ENCODE measurements at regions not wholly inside any gene's neighbourhood (a gene's known extent, or its start where the extent isn't known, plus 50 kb on each side); places are given as distances from the start of the nearest gene placed in this dataset.
"Not testable (repeated sequence)": the region's sequence is repeated elsewhere in the genome, so short reads cannot be mapped to it uniquely, and the experiment has no call there.

DNA sequence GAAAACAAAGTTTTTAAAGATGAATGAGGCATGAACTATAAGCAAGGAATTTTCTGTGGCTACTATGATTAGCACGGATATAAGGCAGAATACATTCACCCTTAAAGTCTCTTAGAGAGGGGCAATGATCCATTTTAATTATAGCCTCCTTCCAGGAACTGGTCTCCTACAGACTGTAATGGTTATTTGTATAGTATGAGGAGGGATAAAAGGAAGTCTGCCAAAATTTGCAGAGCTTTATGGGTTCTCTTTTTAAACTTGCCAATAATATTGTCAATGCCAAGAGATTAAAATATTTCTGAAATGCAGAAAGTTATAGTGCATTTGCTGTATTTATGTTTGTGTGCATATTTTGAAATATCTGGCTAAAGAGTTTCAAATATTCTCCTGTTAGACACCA, 271.4 kb upstream of the LUZP2 start:
- DNase-seq: no peak

DNA sequence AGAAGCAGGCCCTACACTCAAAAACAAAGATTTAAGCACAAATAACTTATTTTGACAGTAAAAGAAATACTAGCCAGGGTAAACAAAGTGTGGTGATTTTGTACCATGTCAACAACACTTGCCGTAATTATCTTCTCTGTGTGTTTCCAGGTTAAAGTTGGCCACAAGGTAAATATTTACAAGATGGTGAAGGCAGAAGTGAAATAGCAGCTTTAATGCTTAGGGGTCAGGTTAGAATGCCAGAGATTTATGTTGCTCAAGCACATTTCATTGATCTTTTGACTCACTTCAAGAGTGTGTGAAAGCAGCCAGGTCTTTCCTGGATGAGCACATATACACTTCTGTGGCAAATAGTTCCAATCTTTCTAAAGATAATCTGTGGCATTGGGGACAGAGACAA, 270.2 kb upstream of the LUZP2 start:
- peak; percentile 72 for DNase-seq

GRCh38 chr11:24233041-24233440, 263.8 kb upstream of the LUZP2 start:
- DNase-seq: no peak

- no peak for DNase-seq
Observed at GRCh38 chr11:24234822-24235508, 261.9 kb upstream of the LUZP2 start.

DNA sequence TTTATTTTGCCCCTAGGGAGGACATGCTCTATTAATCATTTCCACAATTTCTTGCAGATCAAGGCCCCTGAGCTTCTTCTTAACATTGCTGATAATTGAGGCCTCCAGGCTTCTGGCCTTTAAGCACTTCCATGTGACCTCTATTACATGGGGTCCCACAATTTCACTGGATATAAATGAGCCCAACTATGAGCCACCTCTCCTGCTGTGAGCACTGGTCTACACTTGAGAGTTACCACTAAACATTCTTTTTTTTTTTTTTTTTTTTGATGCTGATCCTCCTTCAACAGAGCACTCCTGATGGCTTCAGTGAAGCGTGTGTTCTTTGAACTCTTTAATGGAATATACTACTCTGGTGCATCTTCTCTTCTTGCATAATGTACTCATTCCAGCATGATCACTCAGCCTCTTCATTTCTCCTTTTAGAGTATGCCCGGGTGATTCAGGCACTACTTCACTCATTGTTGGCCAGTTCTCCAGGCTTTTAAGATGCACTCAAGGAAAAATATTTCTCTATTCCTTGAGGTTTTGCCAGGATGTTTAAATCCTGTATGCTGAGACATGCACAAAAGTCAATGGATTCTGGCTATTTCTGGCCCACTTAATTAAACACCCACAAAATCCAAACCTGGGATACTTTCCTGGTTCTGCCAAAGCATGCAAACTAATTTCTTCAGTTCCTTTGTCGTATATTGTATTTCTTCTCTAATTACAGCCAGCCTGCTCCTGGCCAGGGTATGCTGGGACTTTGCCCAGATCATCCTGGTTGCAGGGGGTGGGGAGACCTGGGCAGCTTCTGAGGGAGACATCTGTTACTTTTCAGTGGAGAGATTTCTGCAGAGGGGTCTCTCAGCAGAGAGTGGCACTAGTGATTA, 257.8 kb upstream of the LUZP2 start:
- peak; percentile 98 for DNase-seq

DNA sequence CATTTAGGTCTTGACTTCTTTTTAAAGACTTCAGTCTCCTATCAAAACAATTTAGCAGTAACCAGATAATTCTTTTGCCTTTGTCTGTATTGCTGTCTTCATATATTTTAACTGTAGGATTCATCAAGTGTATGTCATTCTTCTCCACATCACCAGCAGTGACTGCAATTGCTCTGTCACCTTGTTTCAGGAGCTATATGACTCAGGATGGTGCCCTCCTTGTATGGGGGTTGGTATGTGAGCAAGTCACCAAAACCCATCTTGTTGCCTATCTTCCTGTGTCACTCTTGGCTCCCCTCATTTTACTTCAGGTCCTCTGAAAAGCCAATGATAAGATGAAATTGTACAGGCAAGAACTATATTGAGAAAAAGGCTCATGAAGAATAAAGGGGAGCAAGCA, 256.9 kb upstream of the LUZP2 start:
- DNase-seq: no peak

- DNase-seq: no peak
Observed at GRCh38 chr11:24240496-24241175, 256.2 kb upstream of the LUZP2 start.

- no peak for DNase-seq
Observed at GRCh38 chr11:24246715-24247114, 250.1 kb upstream of the LUZP2 start.

DNA sequence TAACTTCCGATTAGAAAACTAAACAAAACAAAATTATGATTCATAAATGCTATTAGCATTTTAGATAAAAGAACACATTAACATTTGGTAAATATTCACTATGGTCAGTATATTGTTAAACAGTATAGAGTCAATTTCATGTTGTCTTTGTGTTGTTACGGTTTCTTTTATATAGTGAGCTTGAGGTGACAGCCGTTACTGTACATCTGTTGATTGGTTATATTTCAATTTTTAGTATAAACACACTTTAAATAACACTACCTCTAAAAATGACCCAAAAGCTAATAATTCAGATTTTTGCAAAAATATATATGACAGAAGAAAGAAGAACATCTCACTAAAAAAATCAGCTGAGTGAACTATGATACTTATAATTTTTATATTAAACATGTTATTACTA, 249.0 kb upstream of the LUZP2 start:
- no peak for DNase-seq

DNA sequence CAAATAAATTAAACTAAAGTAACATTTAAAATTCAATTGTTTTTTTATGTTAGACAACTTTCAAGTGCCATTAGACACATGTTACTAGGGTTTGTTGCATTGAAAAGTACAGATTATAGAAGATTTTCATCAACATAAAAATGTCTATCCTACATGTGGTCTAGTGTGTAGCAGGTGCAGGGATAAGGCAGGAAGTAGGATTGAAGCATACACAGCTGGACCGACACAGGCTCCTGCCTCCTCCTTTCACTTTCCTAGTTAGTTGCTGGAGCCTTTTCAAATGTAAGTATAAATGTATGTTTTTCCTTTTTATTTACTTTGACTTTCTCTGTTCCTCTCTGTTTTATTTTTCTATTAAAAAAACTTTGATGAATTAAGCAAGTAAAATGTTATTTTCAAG, 246.9 kb upstream of the LUZP2 start:
- DNase-seq: no peak

- DNase-seq: no peak
Observed at GRCh38 chr11:24253237-24253760, 243.6 kb upstream of the LUZP2 start.

DNA sequence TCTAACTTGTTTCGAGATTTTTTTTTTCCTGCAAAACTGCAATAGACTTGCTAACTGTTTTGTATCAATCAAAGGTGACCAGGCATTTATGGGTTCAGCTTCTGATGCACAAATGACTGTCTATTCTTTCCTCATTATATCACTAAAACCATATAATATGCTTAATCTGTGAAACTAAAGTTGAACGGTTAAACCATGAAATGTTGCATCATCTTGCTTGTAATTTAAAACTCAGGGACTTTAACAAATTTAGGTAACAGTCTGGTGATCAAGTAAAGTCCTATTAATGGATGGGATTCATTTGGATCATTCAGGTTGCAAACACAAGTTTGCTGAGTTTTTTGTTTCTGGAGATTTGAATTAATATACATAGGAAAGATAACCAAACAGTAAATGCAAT, 232.0 kb upstream of the LUZP2 start:
- DNase-seq: no peak

DNA sequence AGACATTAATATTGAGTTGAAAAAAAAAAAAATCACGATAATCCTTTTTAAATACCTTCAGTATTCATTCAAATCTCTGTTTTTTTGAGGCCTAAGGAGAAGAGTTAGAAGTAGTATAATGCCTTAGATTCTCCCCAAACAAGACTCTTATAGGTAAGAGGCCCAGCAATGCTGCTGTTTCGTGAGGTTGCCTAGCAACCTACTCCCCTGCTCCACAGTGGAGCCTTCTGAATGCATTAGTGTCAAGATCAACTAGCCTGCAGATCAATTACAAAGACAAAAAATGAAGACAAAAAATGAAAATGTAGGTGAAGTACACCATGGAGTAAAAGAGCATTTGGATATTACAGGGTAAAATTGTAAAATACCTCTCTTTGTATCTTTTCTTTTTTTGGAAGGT, 229.8 kb upstream of the LUZP2 start:
- DNase-seq: no peak

- DNase-seq: no peak
Observed at GRCh38 chr11:24271798-24272197, 225.1 kb upstream of the LUZP2 start.

GRCh38 chr11:24274214-24274781, 222.6 kb upstream of the LUZP2 start:
- not testable (repeated sequence) for DNase-seq

DNA sequence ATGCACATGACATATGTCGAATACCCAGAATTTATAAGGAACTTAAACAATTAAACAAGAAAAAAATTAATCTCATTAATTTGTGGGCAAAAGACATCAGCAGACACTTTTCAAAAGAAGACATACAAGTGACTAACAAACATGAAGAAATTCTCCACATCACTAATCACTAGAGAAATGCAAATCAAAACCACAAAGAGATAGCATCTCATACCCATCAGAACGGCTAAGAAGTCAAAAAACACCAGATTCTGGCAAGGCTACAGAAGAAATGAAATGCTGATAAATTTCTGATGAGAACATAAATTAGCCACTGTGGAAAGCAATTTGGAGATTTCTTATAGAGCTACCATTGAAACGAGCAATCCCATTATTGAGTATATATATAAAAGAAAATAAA, 210.6 kb upstream of the LUZP2 start:
- no peak for DNase-seq

DNA sequence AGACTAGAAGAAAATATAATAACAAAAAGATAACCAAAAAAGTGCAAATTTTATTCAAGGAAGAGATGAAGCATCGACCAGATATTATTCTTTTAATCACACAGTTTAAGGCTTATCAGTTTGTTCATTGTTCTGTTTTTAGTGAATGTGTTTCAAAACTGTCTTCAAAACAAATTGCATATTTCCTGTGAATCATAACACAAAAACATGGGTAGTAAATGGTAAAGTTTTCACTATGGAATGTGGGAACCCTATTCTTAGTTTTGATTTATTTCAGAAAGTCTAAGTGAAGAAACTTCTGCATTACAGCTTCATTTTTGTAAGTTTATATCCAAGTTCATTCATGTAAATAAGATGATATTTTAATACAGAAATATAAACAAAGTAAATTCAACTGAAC, 207.6 kb upstream of the LUZP2 start:
- no peak for DNase-seq

- DNase-seq: no peak
Observed at GRCh38 chr11:24293964-24294363, 202.9 kb upstream of the LUZP2 start.

DNA sequence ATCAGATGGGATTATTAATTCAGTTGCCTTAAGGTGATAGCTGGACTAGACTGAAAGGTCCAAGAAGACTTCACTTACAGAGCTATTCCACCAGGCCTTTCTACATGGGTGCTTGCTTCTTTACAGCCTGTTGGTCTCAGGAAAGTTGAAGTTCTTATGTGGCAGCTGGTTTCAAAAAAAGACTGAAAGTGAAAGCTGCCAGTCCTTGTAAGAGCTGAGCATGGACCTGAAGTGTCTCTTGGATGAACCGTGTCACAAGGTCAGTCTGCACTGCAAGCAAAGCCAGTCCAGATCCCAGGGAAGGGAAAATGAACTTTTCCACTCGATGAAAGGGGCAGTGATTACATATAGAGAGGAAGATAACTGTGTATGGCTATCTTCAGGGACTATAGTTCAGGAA, 201.5 kb upstream of the LUZP2 start:
- peak; percentile 34 for DNase-seq

- no peak for DNase-seq
Observed at GRCh38 chr11:24297461-24297860, 199.4 kb upstream of the LUZP2 start.

DNA sequence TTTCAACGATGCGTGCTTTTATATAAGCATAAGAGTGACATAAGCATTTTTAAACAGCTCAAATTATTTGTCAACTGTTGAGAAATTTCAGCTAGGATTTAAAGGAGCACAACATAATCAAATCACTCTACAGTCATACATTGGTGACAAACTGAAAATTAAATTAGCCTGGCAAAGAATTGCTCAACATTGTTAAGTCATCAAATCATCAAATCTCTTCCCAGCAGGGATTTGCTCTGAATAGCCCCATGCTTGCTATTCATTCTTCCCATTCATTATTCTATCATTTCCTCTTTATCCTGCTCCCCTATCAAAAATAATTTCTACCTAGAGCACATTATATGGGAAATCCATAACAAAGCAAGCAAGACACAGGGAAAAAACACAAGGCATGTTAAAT, 198.7 kb upstream of the LUZP2 start:
- DNase-seq: no peak

DNA sequence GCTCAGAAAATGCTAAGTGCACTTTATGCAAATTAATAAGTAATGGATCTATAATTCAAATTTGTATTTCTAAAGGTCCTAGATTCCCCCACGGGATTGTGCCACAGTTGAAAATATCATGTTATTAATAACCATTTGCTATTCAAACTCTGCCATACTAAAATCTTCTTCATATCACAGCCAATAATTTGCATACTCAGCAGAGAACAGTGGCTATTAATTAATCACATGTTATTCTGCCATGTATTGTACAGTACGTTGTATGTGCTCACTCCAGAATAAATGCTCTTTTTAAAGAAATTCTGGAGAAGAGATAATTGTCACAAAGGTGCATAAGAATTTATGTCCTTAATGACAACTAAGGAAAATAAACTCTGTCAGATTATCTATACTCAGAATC, 184.9 kb upstream of the LUZP2 start:
- DNase-seq: no peak

Data from DMS79 treated with DMSO at 0.1 percent for 48 hours (cell line).